PC-3 (cell line): ENCODE measurements at regions not wholly inside any gene's neighbourhood (a gene's known extent, or its start where the extent isn't known, plus 50 kb on each side); places are given as distances from the start of the nearest gene placed in this dataset.

Source experiments
- ATAC-seq: fragments of 200-7000 bp; cut with Tn5 transposase; 2 replicates; pipeline ENCODE4 v1.9.1; 2020; ENCODE audit warnings: mild to moderate bottlenecking, moderate library complexity
- BruUV-seq: library from RNA; stranded (reverse); fragments of 400-500 nt; replicated peaks from 2 replicates; lab custom pipeline; 2021; lab: Mats Ljungman, UMichigan
- CTCF ChIA-PET: fragments of 300-600 bp; sonication (Branson Sonifier 250); formaldehyde crosslinking; loops from one replicate; lab custom pipeline; 2022; ENCODE audit warnings: antibody characterized with exemption; lab: Charles Lee
- POLR2A ChIA-PET: fragments of 300-600 bp; sonication (Branson Sonifier 250); formaldehyde crosslinking; loops from one replicate; lab custom pipeline; 2022; ENCODE audit warnings: antibody characterized with exemption; ENCODE audit not compliant: unreplicated experiment; lab: Charles Lee
- DNase-seq: peaks from one replicate; pipeline ENCODE4 v3.0.0-alpha.2; 2015
- H2AFZ ChIP-seq: fragments of 300-600 bp; sonication (generic); 2 replicates; pipeline ENCODE4 v1.6.0; 2016; ENCODE audit warnings: antibody characterized with exemption, low read length
- H3F3A ChIP-seq: fragments of 300-600 bp; sonication (generic); one replicate; pipeline ENCODE4 v1.6.0; 2017; ENCODE audit warnings: antibody characterized with exemption, low read length, control low read depth, mild to moderate bottlenecking; ENCODE audit not compliant: unreplicated experiment
- H3K27ac ChIP-seq: fragments of 300-600 bp; sonication (generic); 2 replicates; pipeline ENCODE4 v1.5.1; 2016; ENCODE audit warnings: mild to moderate bottlenecking, low read length
- H3K27me3 ChIP-seq: fragments of 300-600 bp; sonication (generic); 2 replicates; pipeline ENCODE4 v1.6.1; 2016; ENCODE audit warnings: low read length, mixed read lengths
- H3K36me3 ChIP-seq: fragments of 300-600 bp; sonication (generic); 2 replicates; pipeline ENCODE4 v1.6.1; 2016; ENCODE audit warnings: low read depth, mixed run types, low read length, mixed read lengths
- H3K4me1 ChIP-seq: fragments of 300-600 bp; sonication (generic); 2 replicates; pipeline ENCODE4 v1.5.1; 2016; ENCODE audit warnings: low read length; ENCODE audit not compliant: insufficient read depth
- H3K4me2 ChIP-seq: fragments of 300-600 bp; sonication (generic); 2 replicates; pipeline ENCODE4 v1.6.0; 2016; ENCODE audit warnings: low read length
- H3K4me3 ChIP-seq: fragments of 300-600 bp; sonication (generic); 2 replicates; pipeline ENCODE4 v1.5.1; 2016; ENCODE audit warnings: mild to moderate bottlenecking, low read length, mixed read lengths
- H3K79me2 ChIP-seq: fragments of 300-600 bp; sonication (generic); 2 replicates; pipeline ENCODE4 v1.6.1; 2017; ENCODE audit warnings: low read length, mixed read lengths
- H3K9ac ChIP-seq: fragments of 300-600 bp; sonication (generic); 2 replicates; pipeline ENCODE4 v1.6.0; 2016; ENCODE audit warnings: mild to moderate bottlenecking, low read length
- H3K9me2 ChIP-seq: fragments of 300-600 bp; sonication (generic); replicated peaks from 2 replicates; pipeline ENCODE4 v1.6.1; 2016; ENCODE audit warnings: mixed run types, low read length, mixed read lengths
- H3K9me3 ChIP-seq: fragments of 300-600 bp; sonication (generic); 2 replicates; pipeline ENCODE4 v1.6.1; 2016; ENCODE audit warnings: low read length, mixed read lengths
- H4K20me1 ChIP-seq: fragments of 300-600 bp; sonication (generic); 2 replicates; pipeline ENCODE4 v1.6.1; 2016; ENCODE audit warnings: low read length, mixed read lengths
- CTCF ChIP-seq: fragments of 300-600 bp; sonication (generic); conservative IDR thresholded peaks from 2 replicates; pipeline ENCODE4 v1.5.1; 2017; ENCODE audit warnings: antibody characterized with exemption, low read depth, mild to moderate bottlenecking, low read length
- EZH2 ChIP-seq: fragments of 300-600 bp; sonication (generic); IDR thresholded peaks from one replicate; pipeline ENCODE4 v1.6.1; 2017; ENCODE audit warnings: antibody characterized with exemption, mild to moderate bottlenecking, low read length; ENCODE audit not compliant: unreplicated experiment
- EZH2phosphoT487 ChIP-seq: fragments of 300-600 bp; sonication (generic); IDR thresholded peaks from 2 replicates; pipeline ENCODE4 v1.6.1; 2018; ENCODE audit warnings: mild to moderate bottlenecking, antibody characterized with exemption, low read length, borderline replicate concordance
- intact Hi-C: fragments of 100-400 bp; cut with micrococcal nuclease; formaldehyde crosslinking; loops from 2 replicates; pipeline ENCODE4 v1.9.0; 2023

- H3F3A ChIP-seq = no peaks in the 10 kb centered on the region
- H3K4me3 ChIP-seq = no peak overlapping the region
- H4K20me1 ChIP-seq = no peaks in the 10 kb centered on the region
- no peak overlapping the region for H3K9ac ChIP-seq
- no peaks in the 10 kb centered on the region for H3K9me2 ChIP-seq
- H3K4me2 ChIP-seq = no peak overlapping the region
- no peak for ATAC-seq
- no peaks in the 10 kb centered on the region for H3K27me3 ChIP-seq
- TF ChIP-seq CTCF = no peak
- no peak for TF ChIP-seq EZH2phosphoT487
- TF ChIP-seq EZH2 = no peak
- no peak for DNase-seq
- ChIA-PET CTCF (no interaction called here), POLR2A (interaction anchor here (0.6 kb wide), 1 partner anchor 230 kb away, joined by 3 read pairs; no protein-coding TSS in a partner anchor)
- no TSS peak for BruUV-seq
- no peaks in the 10 kb centered on the region for H3K9me3 ChIP-seq
- H2AFZ ChIP-seq = no peak overlapping the region
- H3K4me1 ChIP-seq = no peaks in the 10 kb centered on the region
- no peaks in the 10 kb centered on the region for H3K36me3 ChIP-seq
- no peak overlapping the region for H3K27ac ChIP-seq
- intact Hi-C loops = no loop called here
- no peaks in the 10 kb centered on the region for H3K79me2 ChIP-seq
Measured at GRCh38 chr6:16982807-16983206, 119.0 kb upstream of the STMND1 start.

GRCh38 chr6:16979677-16980370, 122.0 kb upstream of the STMND1 start:
- no peak overlapping the region for H3K27ac ChIP-seq
- DNase-seq = no peak
- no peaks in the 10 kb centered on the region for H3F3A ChIP-seq
- no TSS peak for BruUV-seq
- no peak for ATAC-seq
- H3K9me3 ChIP-seq = no peaks in the 10 kb centered on the region
- H3K4me3 ChIP-seq = no peak overlapping the region
- intact Hi-C loops = no loop called here
- H3K9ac ChIP-seq = no peak overlapping the region
- H2AFZ ChIP-seq = no peak overlapping the region
- H4K20me1 ChIP-seq = no peaks in the 10 kb centered on the region
- H3K9me2 ChIP-seq = no peaks in the 10 kb centered on the region
- ChIA-PET POLR2A (no interaction called here), CTCF (no interaction called here)
- H3K4me1 ChIP-seq = no peaks in the 10 kb centered on the region
- no peak overlapping the region for H3K4me2 ChIP-seq
- TF ChIP-seq CTCF (no peak), EZH2 (no peak), EZH2phosphoT487 (no peak)
- no peaks in the 10 kb centered on the region for H3K79me2 ChIP-seq
- H3K27me3 ChIP-seq = peaks cover 7% of the 10 kb centered on the region
- H3K36me3 ChIP-seq = no peaks in the 10 kb centered on the region

- BruUV-seq = no TSS peak
- H3K27me3 ChIP-seq = peaks cover 19% of the 10 kb centered on the region
- intact Hi-C loops = no loop called here
Measured at GRCh38 chr6:16978686-16979085, 123.2 kb upstream of the STMND1 start.

More at GRCh38 chr6:16978686-16979085, 123.2 kb upstream of the STMND1 start:
- ATAC-seq (no peak), DNase-seq (no peak)
- Histone ChIP-seq H3K4me3 (no peak overlapping the region), H3K9ac (no peak overlapping the region), H4K20me1 (no peaks in the 10 kb centered on the region), H3K4me2 (no peak overlapping the region), H3K9me3 (no peaks in the 10 kb centered on the region), H3F3A (no peaks in the 10 kb centered on the region), H3K4me1 (no peaks in the 10 kb centered on the region), H3K27ac (no peak overlapping the region), H3K9me2 (no peaks in the 10 kb centered on the region), H3K36me3 (no peaks in the 10 kb centered on the region), H3K79me2 (no peaks in the 10 kb centered on the region), H2AFZ (no peak overlapping the region)
- CTCF ChIA-PET = no interaction called here
- TF ChIP-seq CTCF (no peak), EZH2 (no peak), EZH2phosphoT487 (no peak)
- POLR2A ChIA-PET = no interaction called here
